GM11168 (cell line): ENCODE measurements at regions not wholly inside any gene's neighbourhood (a gene's known extent, or its start where the extent isn't known, plus 50 kb on each side); places are given as distances from the start of the nearest gene placed in this dataset.

Experiments
- in situ Hi-C: fragments of 300-500 bp; cut with MboI; formaldehyde crosslinking; loops from one replicate; pipeline ENCODE4 v1.12.0; 2022; ENCODE audit warnings: low sequenced_read_pairs; ENCODE audit not compliant: unreplicated experiment

DNA sequence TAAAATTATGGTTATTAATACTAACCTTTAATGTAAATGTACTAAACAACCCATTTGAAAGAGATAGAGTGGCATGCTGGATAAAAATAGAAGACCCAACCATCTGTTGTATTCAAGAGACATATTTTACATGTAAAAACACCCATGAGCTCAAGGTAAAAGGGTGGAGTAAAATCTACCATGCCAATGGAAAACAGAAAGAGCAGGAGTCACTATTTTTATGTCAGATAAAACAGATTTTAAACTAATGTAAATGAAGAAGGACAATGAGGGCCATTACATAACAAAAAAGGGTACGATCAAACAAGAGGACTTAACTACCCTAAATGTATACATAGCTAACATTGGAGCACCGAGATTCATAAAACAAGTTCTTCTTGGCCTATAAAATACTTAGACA lies 66.3 kb downstream of the ITM2A start:
- in situ Hi-C loops: no loop called here

DNA sequence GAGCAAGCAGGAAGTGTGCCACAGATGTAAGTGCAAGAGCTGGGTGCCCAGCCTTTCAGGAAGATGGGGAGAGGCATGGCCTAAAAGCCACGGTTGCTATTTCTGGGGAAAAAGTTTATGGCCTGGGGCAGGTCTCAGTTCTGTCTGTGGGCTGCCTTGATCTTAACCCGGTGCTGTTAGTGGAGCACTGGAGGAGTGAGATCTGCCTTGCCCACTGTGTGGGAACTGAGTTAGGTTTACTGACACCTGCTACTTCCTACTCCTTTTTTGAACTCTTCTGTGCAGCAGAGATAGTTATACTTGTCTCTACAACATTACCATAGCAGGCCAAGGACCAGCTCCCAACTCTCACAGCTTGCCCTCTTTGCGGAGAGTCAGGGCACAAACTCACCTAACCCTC lies 76.5 kb downstream of the ITM2A start:
- in situ Hi-C loops: loop anchor here (25.0 kb wide), 1 partner anchor 728 kb away; no protein-coding TSS in a partner anchor

- in situ Hi-C loops: loop anchor here (25.0 kb wide), 1 partner anchor 726 kb away; no protein-coding TSS in a partner anchor
Measured at GRCh38 chrX:79288733-79289132, 78.4 kb downstream of the ITM2A start.

DNA sequence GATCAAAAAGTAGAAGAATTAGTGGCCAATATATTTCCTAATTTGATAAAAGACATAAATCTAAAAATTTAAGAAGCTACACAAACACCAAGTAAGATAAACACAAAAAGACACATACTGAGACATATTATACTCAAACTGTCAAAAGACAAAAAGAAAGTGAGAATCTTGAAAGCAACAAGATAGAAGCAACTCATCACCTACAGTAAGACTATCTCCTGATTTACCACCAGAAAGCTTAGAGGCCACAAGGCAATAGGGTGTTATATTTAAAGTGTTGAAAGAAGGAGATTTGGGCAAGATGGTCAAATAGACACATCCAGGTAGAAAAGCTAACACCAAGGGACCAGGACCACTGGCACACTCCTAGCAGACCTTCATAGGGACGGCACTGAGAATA lies 79.4 kb downstream of the ITM2A start:
- in situ Hi-C loops: loop anchor here (25.0 kb wide), 1 partner anchor 725 kb away; no protein-coding TSS in a partner anchor

DNA sequence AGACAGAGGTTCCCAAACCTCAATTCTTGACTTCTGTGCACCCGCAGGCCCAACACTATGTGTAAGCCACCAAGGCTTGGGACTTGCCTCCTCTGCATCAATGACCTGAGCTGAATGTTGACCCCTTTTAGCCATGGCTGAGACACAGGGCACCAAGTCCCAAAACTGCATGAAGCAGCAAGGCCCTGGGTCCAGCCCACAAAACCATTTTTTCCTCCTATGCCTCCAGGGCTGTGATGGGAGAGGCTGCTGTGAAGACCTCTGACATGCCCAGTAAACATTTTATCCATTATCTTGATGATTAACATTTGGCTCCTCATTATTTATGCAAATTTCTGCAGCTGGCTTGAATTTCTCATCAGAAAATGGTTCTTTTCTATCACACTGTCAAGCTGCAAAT lies 85.4 kb downstream of the ITM2A start:
- in situ Hi-C loops: loop anchor here (25.0 kb wide), 1 partner anchor 719 kb away; no protein-coding TSS in a partner anchor

GRCh38 chrX:79270401-79270800 lies 96.7 kb downstream of the ITM2A start:
- in situ Hi-C loops: loop anchor here (25.0 kb wide), 2 partner anchors 108 to 308 kb away; no protein-coding TSS in a partner anchor

DNA sequence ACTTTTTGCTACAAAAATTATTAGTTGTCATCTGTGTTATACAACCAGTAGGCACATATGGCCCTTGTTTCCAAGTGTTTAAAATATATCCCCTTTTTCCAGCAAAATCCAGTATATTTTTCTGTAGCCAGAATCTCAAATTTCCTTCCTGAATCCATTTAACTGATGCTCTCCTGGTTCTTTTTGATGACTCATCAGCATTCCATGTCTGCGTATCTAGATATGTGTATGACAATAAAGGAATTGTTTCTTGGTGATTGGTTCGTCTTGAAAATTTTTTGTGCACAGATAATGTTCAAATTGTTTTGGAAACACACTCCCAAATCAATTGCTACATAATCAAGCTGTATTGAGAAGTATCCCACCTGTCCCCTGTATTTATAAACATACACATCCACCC lies 98.3 kb downstream of the ITM2A start:
- in situ Hi-C loops: loop anchor here (25.0 kb wide), 2 partner anchors 106 to 306 kb away; no protein-coding TSS in a partner anchor

DNA sequence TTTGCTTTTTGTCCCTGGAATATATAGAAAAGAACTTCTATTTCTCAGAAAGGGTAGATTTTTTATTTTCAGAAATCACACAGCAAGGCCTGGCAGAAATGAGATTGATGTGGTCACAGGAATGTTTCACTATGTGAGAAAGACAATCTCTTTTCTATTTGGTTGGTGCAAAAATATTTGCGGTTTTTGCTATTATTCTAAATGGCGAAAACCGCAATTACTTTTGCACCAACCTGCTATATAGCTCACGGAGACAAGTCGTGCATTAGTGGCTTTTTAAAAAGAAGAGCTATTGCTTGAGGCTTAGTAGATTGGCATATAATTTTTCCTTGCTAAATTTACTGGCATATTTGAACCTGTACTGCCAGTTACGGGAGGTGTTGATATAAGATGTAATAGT lies 100.4 kb downstream of the ITM2A start:
- in situ Hi-C loops: loop anchor here (25.0 kb wide), 2 partner anchors 104 to 304 kb away; no protein-coding TSS in a partner anchor

DNA sequence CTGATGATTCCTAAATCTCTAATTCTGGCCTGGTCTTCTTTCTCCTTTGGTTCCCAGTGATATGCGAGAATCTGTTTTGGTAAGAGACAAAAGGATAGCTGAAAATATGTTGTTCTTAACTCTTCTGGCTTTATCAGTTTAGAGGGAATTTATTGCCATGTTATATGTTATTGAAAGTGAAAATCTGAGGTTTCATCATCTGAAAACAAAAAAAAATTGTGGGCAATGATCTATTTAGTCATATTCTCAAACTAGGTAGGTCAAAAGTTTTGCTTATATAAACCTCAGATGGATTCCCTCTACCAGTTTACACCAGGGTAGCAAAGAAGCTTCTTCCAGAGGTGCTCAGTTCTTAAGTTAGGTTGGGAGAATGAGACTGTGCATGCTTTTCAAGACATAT lies 103.6 kb downstream of the ITM2A start:
- in situ Hi-C loops: loop anchor here (25.0 kb wide), 2 partner anchors 101 to 301 kb away; no protein-coding TSS in a partner anchor

DNA sequence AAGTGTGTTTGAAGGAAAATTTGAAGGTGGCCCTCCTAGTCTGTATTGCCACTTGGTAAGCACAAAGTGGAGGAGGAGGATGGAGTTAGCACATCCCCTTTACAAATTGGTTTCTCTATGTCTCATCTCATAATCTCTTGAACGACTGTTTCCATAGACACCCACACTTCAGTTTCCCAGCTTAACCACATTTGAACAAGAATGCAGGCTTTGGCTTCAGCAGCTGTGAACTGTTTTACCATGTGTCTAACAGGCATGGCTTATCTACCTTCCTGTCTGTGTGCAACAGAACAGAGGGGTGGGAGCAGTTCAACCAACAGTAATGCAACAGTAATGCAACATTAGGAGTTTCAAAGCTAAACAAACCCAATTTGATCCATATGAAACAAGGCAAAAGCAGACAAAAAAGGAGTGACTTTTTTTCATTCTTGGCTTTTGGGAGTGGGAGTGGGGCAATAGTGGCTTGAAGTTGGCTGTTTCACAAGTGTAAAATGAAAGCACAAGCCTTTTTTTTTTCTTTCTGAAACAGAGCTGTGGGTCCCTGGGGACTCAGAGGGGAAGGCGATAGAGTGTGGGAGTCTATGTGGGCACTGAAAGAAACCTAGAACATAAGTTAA lies 108.0 kb downstream of the ITM2A start:
- in situ Hi-C loops: loop anchor here (25.0 kb wide), 2 partner anchors 97 to 297 kb away; no protein-coding TSS in a partner anchor

- in situ Hi-C loops: no loop called here
Measured at GRCh38 chrX:79243691-79244090, 99.2 kb downstream of the GPR174 start.

- in situ Hi-C loops: no loop called here
Measured at GRCh38 chrX:79235899-79236298, 91.4 kb downstream of the GPR174 start.

DNA sequence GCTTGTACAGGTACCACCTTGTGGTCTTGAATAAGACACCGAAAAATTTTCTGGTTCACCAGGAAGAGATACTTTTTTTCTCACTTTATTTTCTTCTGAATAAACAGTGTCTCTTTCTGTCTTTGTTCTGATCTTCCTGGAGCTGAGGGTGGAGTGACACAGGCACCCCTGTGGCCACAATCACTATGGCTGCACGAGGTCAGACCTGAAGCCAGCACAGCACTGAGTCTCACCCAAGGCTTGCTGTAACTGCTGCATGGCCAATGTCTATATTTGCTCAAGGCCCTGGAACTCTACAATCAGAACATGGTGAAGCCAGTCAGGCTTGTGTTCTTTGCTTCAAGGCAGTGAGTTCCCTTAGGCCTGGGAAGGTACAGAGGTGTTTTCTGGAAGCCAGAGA lies 87.2 kb downstream of the GPR174 start:
- in situ Hi-C loops: no loop called here
